Endothelial cell of umbilical vein (primary cell): ENCODE measurements at regions not wholly inside any gene's neighbourhood (a gene's known extent, or its start where the extent isn't known, plus 50 kb on each side); places are given as distances from the start of the nearest gene placed in this dataset. TPM values are rescaled to one million over a fixed set of nuclear protein-coding genes. Genes with fewer than 3 reads are reported as not detected.

Experiments
- BruUV-seq: library from RNA; stranded (reverse); fragments of 400-500 nt; replicated peaks from 2 replicates; lab custom pipeline; 2021; lab: Mats Ljungman, UMichigan
- CTCF ChIA-PET: fragments of 300-600, 350-600 bp; sonication (Branson Sonifier 250); formaldehyde crosslinking; loops from one replicate; lab custom pipeline; 2021; ENCODE audit warnings: antibody characterized with exemption, inconsistent platforms; lab: Charles Lee
- POLR2A ChIA-PET: fragments of 300-600, 350-600 bp; sonication (Branson Sonifier 250); formaldehyde crosslinking; loops from one replicate; lab custom pipeline; 2021; ENCODE audit warnings: antibody characterized with exemption, inconsistent platforms; lab: Charles Lee
- DNase-seq: peaks from one replicate; pipeline ENCODE4 v3.0.0-alpha.2; 2011; ENCODE audit warnings: low read depth, low spot score
- FAIRE-seq: peaks from 2 replicates; lab custom pipeline; 2011; peaks lifted over from hg19 to GRCh38; lab: Jason Lieb, UNC
- H2AFZ ChIP-seq: 2 replicates; pipeline ENCODE4 v1.6.0; 2012; ENCODE audit warnings: low read depth, low read length, control low read depth, inconsistent platforms
- H3K27ac ChIP-seq: 2 replicates; pipeline ENCODE4 v1.5.1; 2011; ENCODE audit warnings: low read depth, mild to moderate bottlenecking, control low read depth, low read length, moderate library complexity; ENCODE audit not compliant: insufficient read depth
- H3K27me3 ChIP-seq, 2 experiments: 2 replicates each; pipeline versions ENCODE4 v1.6.0 to v1.6.1; 2011; ENCODE audit warnings: low read length in 2 of 2, mixed read lengths in 1 of 2; ENCODE audit not compliant: control insufficient read depth in 2 of 2, insufficient read depth in 2 of 2
- H3K36me3 ChIP-seq, 2 experiments: 2 replicates in 1 of 2; 3 replicates in 1 of 2; pipeline ENCODE4 v1.5.1; 2011; ENCODE audit warnings: low read length in 2 of 2, mild to moderate bottlenecking in 1 of 2, moderate library complexity in 1 of 2; ENCODE audit not compliant: control insufficient read depth in 2 of 2, insufficient read depth in 2 of 2; ENCODE audit errors: extremely low read depth in 1 of 2
- H3K4me1 ChIP-seq: 3 replicates; pipeline ENCODE4 v1.5.1; 2011; ENCODE audit warnings: mild to moderate bottlenecking, low read length; ENCODE audit not compliant: control insufficient read depth, insufficient read depth; ENCODE audit errors: extremely low read depth
- H3K4me2 ChIP-seq: 2 replicates; pipeline ENCODE4 v1.6.1; 2011; ENCODE audit warnings: low read length, control low read depth, mixed read lengths; ENCODE audit not compliant: insufficient read depth
- H3K4me3 ChIP-seq, 3 experiments: fragments of 200-600 bp in 1 of 3; sonication (generic), shearing (Covaris generic) in 1 of 3; replicated peaks in 1 of 3; 2 replicates each; pipeline ENCODE4 v1.5.1; 2011 to 2016; ENCODE audit warnings: control low read depth in 3 of 3, low read length in 3 of 3, mild to moderate bottlenecking in 2 of 3, inconsistent platforms in 1 of 3, low read depth in 1 of 3, moderate library complexity in 1 of 3; ENCODE audit not compliant: insufficient read depth in 1 of 3
- H3K79me2 ChIP-seq: 2 replicates; pipeline ENCODE4 v1.6.0; 2012; ENCODE audit warnings: low read length, inconsistent platforms; ENCODE audit not compliant: control insufficient read depth, insufficient read depth
- H3K9ac ChIP-seq: replicated peaks from 2 replicates; pipeline ENCODE3; 2011; ENCODE audit warnings: low read length, control low read depth; ENCODE audit not compliant: insufficient read depth; ENCODE audit errors: extremely low read depth
- H3K9me1 ChIP-seq: replicated peaks from 3 replicates; pipeline ENCODE4 v1.6.0; 2011; ENCODE audit warnings: mild to moderate bottlenecking, low read length; ENCODE audit not compliant: control insufficient read depth, insufficient read depth; ENCODE audit errors: extremely low read depth
- H3K9me3 ChIP-seq: replicated peaks from 2 replicates; pipeline ENCODE4 v1.5.1; 2012; ENCODE audit warnings: low read length, inconsistent platforms; ENCODE audit not compliant: control insufficient read depth, insufficient read depth
- H4K20me1 ChIP-seq: replicated peaks from 2 replicates; pipeline ENCODE3; 2011; ENCODE audit warnings: mild to moderate bottlenecking, low read length; ENCODE audit not compliant: control insufficient read depth, insufficient read depth; ENCODE audit errors: extremely low read depth
- CTCF ChIP-seq, 2 donors: IDR thresholded peaks; 1 replicate in 1 of 2; 2 replicates in 1 of 2; pipeline ENCODE4 v1.5.1; 2011; ENCODE audit warnings: low read length in 2 of 2, mild to moderate bottlenecking in 2 of 2, moderate library complexity in 2 of 2, control low read depth in 1 of 2, inconsistent platforms in 1 of 2, low read depth in 1 of 2; ENCODE audit not compliant: insufficient read depth in 1 of 2; ENCODE audit errors: extremely low read depth in 1 of 2
- EZH2 ChIP-seq: IDR thresholded peaks from 2 replicates; pipeline ENCODE4 v1.6.1; 2012; ENCODE audit warnings: borderline replicate concordance, low read depth, mild to moderate bottlenecking, moderate library complexity, low read length, inconsistent platforms; ENCODE audit not compliant: severe bottlenecking
- FOS ChIP-seq: IDR thresholded peaks from 2 replicates; pipeline ENCODE4 v1.6.1; 2011; ENCODE audit warnings: mild to moderate bottlenecking, low read length, moderate library complexity, borderline replicate concordance; ENCODE audit not compliant: insufficient read depth
- GATA2 ChIP-seq: IDR thresholded peaks from 2 replicates; pipeline ENCODE4 v1.7.0; 2011; ENCODE audit warnings: low read depth, mild to moderate bottlenecking, moderate library complexity, mixed read lengths, low read length; ENCODE audit not compliant: insufficient read length, insufficient read depth
- JUN ChIP-seq: IDR thresholded peaks from 2 replicates; pipeline ENCODE4 v1.6.1; 2011; ENCODE audit warnings: borderline replicate concordance, low read depth; ENCODE audit not compliant: insufficient read length, insufficient read depth
- MAX ChIP-seq: IDR thresholded peaks from 2 replicates; pipeline ENCODE4 v1.6.1; 2011; ENCODE audit not compliant: insufficient read depth, insufficient read length
- MYC ChIP-seq: IDR thresholded peaks from one replicate; pipeline ENCODE4 v1.6.1; 2011; ENCODE audit warnings: mild to moderate bottlenecking, low read depth, low read length
- POLR2A ChIP-seq: IDR thresholded peaks from 2 replicates; pipeline ENCODE4 v1.6.1; 2012; ENCODE audit warnings: low read depth, mild to moderate bottlenecking, control low read depth, low read length
- POLR2AphosphoS5 ChIP-seq: IDR thresholded peaks from 2 replicates; pipeline ENCODE4 v1.6.1; 2012; ENCODE audit warnings: low read depth, mild to moderate bottlenecking, control low read depth, low read length, moderate library complexity; ENCODE audit not compliant: insufficient read depth
- dilution Hi-C: fragments of 300-500 bp; cut with MboI; formaldehyde crosslinking; loops from one replicate; pipeline ENCODE4 v1.15.0; 2019; ENCODE audit warnings: low sequenced_read_pairs; ENCODE audit not compliant: extremely low pct_ligation_motif_present
- intact Hi-C: fragments of 100-400 bp; cut with micrococcal nuclease; formaldehyde crosslinking; loops from one replicate; pipeline ENCODE4 v1.10.0; 2022
- small RNA-seq: library from RNA; depleted of rRNA; stranded (forward); fragments of <200 nt; gene quantifications from one replicate; pipeline ENCODE3, GENCODE V24; 2012; ENCODE audit warnings: low replicate concordance, low read depth; ENCODE audit not compliant: insufficient read depth, insufficient read length

GRCh38 chr1:91624331-91624730, 123.7 kb downstream of the CDC7 start:
- ChIA-PET CTCF (no interaction called here), POLR2A (no interaction called here)
- TF ChIP-seq JUN (no peak), CTCF (IDR thresholded peaks at IDR 0.05; ENCODE audit: extremely low read depth in 1 of 2, insufficient read depth in 1 of 2, low read depth in 1 of 2, low read length in 2 of 2) (no peak), POLR2AphosphoS5 (no peak), GATA2 (no peak), EZH2 (no peak), MYC (no peak), MAX (no peak), POLR2A (no peak), FOS (no peak)
- no TSS peak for BruUV-seq
- Histone ChIP-seq H3K9me1 (no peaks in the 10 kb centered on the region), H3K4me3 (no peak overlapping the region), H3K27ac (no peak overlapping the region), H3K9ac (no peak overlapping the region), H3K9me3 (no peaks in the 10 kb centered on the region), H3K36me3 (no peaks in the 10 kb centered on the region), H4K20me1 (no peaks in the 10 kb centered on the region), H2AFZ (no peak overlapping the region), H3K79me2 (no peaks in the 10 kb centered on the region), H3K27me3 (peaks cover under 1 to 3% of the 10 kb centered on the region in 2 experiments), H3K4me1 (no peaks in the 10 kb centered on the region), H3K4me2 (no peak overlapping the region)
- dilution Hi-C loops, result no loop called here
- DNase-seq (no peak), FAIRE-seq (no peak)
- intact Hi-C loops, result no loop called here

Small RNA genes lying in the stretch of these regions (small RNA-seq; reads per million reads assigned to genes)
- not detected for gene AL714022.1
